ENCODE measurements at regions not wholly inside any gene's neighbourhood (a gene's known extent, or its start where the extent isn't known, plus 50 kb on each side); places are given as distances from the start of the nearest gene placed in this dataset.

GRCh38 chr5:66406761-66407336 is 189.3 kb upstream of the MAST4 start:
- TF ChIP-seq, protein P1, sequence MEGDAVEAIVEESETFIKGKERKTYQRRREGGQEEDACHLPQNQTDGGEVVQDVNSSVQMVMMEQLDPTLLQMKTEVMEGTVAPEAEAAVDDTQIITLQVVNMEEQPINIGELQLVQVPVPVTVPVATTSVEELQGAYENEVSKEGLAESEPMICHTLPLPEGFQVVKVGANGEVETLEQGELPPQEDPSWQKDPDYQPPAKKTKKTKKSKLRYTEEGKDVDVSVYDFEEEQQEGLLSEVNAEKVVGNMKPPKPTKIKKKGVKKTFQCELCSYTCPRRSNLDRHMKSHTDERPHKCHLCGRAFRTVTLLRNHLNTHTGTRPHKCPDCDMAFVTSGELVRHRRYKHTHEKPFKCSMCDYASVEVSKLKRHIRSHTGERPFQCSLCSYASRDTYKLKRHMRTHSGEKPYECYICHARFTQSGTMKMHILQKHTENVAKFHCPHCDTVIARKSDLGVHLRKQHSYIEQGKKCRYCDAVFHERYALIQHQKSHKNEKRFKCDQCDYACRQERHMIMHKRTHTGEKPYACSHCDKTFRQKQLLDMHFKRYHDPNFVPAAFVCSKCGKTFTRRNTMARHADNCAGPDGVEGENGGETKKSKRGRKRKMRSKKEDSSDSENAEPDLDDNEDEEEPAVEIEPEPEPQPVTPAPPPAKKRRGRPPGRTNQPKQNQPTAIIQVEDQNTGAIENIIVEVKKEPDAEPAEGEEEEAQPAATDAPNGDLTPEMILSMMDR (conservative IDR thresholded peaks at IDR 0.05) = no peak
- TF ChIP-seq EZH2 (IDR thresholded peaks at IDR 0.05; ENCODE audit: low read depth) = no peak

Data from PC-9 (cell line).